ENCODE measurements at regions not wholly inside any gene's neighbourhood (a gene's known extent, or its start where the extent isn't known, plus 50 kb on each side); places are given as distances from the start of the nearest gene placed in this dataset.

GRCh38 chr4:84050015-84050414 is 449.1 kb downstream of the NKX6-1 start:
- Histone ChIP-seq H3K18ac (ENCODE audit: insufficient read length, low read depth, low read length) (no peak overlapping the region), H3K79me2 (ENCODE audit: insufficient read depth, low read length) (no peaks in the 10 kb centered on the region), H2BK12ac (ENCODE audit: insufficient read length, low read depth, low read length) (no peak overlapping the region), H3K56ac (ENCODE audit: insufficient read length, low read depth, low read length) (no peak overlapping the region), H3K4me2 (ENCODE audit: insufficient read depth, insufficient read length, low read length) (peak overlapping the region; percentile 18), H4K8ac (replicated peaks; ENCODE audit: insufficient read length, low read depth, low read length) (no peak overlapping the region), H3K4ac (ENCODE audit: low read depth, low read length) (no peak overlapping the region), H2BK120ac (ENCODE audit: low read depth, low read length, poor library complexity, severe bottlenecking) (no peak overlapping the region), H3K79me1 (ENCODE audit: insufficient read depth, low read depth, low read length, poor library complexity, severe bottlenecking) (no peaks in the 10 kb centered on the region), H3K9ac (ENCODE audit: extremely low read depth, insufficient read length, low read length) (no peak overlapping the region), H4K91ac (ENCODE audit: insufficient read length, low read depth, low read length) (no peak overlapping the region), H3K27me3 (ENCODE audit: insufficient read depth, low read length) (no peaks in the 10 kb centered on the region), H3K14ac (ENCODE audit: insufficient read depth, low read length) (no peak overlapping the region), H2AFZ (ENCODE audit: low read length) (no peak overlapping the region), H2AK5ac (ENCODE audit: insufficient read length, low read length) (no peak overlapping the region), H2BK20ac (ENCODE audit: low read depth, low read length, poor library complexity, severe bottlenecking) (no peak overlapping the region), H3K23me2 (ENCODE audit: insufficient read length, low read depth, low read length, poor library complexity, severe bottlenecking) (no peaks in the 10 kb centered on the region), H3K23ac (ENCODE audit: insufficient read length, low read depth, low read length) (no peak overlapping the region), H2BK15ac (ENCODE audit: low read depth, low read length) (no peak overlapping the region), H4K5ac (ENCODE audit: insufficient read length, low read depth, low read length) (no peak overlapping the region), H3T11ph (ENCODE audit: low read length) (no peak overlapping the region), H3K27ac (ENCODE audit: insufficient read length, low read depth, low read length) (peak overlapping the region; percentile 62), H3K4me1 (ENCODE audit: insufficient read depth, low read length) (peaks cover 12% of the 10 kb centered on the region), H3K9me3 (ENCODE audit: control insufficient read depth, low read depth, low read length) (no peaks in the 10 kb centered on the region), H2BK5ac (ENCODE audit: insufficient read length, low read length) (no peak overlapping the region), H4K20me1 (ENCODE audit: control insufficient read depth, insufficient read depth, insufficient read length) (no peaks in the 10 kb centered on the region)
- WGBS (ENCODE audit: extremely low coverage, insufficient read length, low lambda C conversion rate) = no CpG with 5 or more reads among the region's 1 CpG
- H3K27ac Mint-ChIP-seq = peak overlapping the region; percentile 81 to 86 (median 86)
- H3K36me3 Mint-ChIP-seq (ENCODE audit: insufficient read depth in 1 of 3, low read depth in 3 of 3) = no peaks in the 10 kb centered on the region
- peak; percentile 63 for DNase-seq
- peak overlapping the region in 1 of 2 experiments; percentile 44; a peak in 2 of 5 replicates for H3K4me3 Mint-ChIP-seq
- no peaks in the 10 kb centered on the region for H3K27me3 Mint-ChIP-seq (ENCODE audit: low read depth)
- peaks cover 36 to 37% of the 10 kb centered on the region in 2 experiments for H3K4me1 Mint-ChIP-seq
- no peak for TF ChIP-seq CTCF (conservative IDR thresholded peaks at IDR 0.05)
- H3K9me3 Mint-ChIP-seq = no peaks in the 10 kb centered on the region; a peak in 1 of 5 replicates
